NB4 (cell line): ENCODE measurements at regions not wholly inside any gene's neighbourhood (a gene's known extent, or its start where the extent isn't known, plus 50 kb on each side); places are given as distances from the start of the nearest gene placed in this dataset.

ENCODE experiments used
- CTCF ChIP-seq: IDR thresholded peaks from one replicate; pipeline ENCODE4 v1.5.1; 2012; ENCODE audit warnings: low read depth, low read length
- POLR2A ChIP-seq: IDR thresholded peaks from 2 replicates; pipeline ENCODE4 v1.6.1; 2011; ENCODE audit warnings: mild to moderate bottlenecking; ENCODE audit not compliant: insufficient read length; ENCODE audit errors: extremely low read depth

DNA sequence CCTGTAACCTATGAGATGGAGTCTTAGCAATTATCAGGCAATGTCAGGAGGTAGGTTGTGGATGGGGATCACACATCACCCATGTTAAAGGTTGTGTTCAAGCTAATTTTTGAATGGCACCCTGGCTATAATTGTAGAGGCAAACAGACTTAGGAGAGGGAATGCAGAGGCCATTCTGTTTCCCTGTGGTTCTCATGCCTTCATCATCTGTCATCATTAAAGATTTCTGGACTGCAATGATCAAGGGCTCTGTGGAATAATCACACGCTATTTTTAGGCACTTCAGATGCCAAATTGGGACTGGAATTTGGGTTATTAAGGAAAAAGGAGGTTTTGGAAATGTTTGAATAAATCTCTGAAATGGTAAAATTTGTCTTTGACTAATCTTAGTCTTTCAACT lies 1065.4 kb downstream of the TAF11L14 start:
- no peak for TF ChIP-seq CTCF
- no peak for TF ChIP-seq POLR2A
